ENCODE measurements at regions not wholly inside any gene's neighbourhood (a gene's known extent, or its start where the extent isn't known, plus 50 kb on each side); places are given as distances from the start of the nearest gene placed in this dataset.

GRCh38 chr18:10040287-10041011 lies 126.6 kb downstream of the VAPA start:
- peaks cover 8% of the 10 kb centered on the region for H3K9me3 Mint-ChIP-seq
- no peak overlapping the region for H3K27ac Mint-ChIP-seq
- no peak overlapping the region for H3K4me3 Mint-ChIP-seq
- peaks cover 7% of the 10 kb centered on the region for H3K27me3 Mint-ChIP-seq
- H3K4me1 Mint-ChIP-seq = no peaks in the 10 kb centered on the region
- H3K36me3 Mint-ChIP-seq (ENCODE audit: low read depth) = no peaks in the 10 kb centered on the region
- DNase-seq = no peak
- ChIA-PET CTCF (interaction anchor here (0.8 kb wide), 1 partner anchor 11 kb away, joined by 3 read pairs; no protein-coding TSS in a partner anchor), POLR2A (no interaction called here)

- Mint-ChIP-seq H3K36me3 (ENCODE audit: low read depth) (no peaks in the 10 kb centered on the region), H3K4me1 (no peaks in the 10 kb centered on the region), H3K27ac (no peak overlapping the region), H3K4me3 (no peak overlapping the region), H3K9me3 (peaks cover 8% of the 10 kb centered on the region), H3K27me3 (peaks cover 7% of the 10 kb centered on the region)
- ChIA-PET CTCF (interaction anchor here (0.8 kb wide), 1 partner anchor 10 kb away, joined by 3 read pairs; no protein-coding TSS in a partner anchor), POLR2A (no interaction called here)
- DNase-seq = no peak
These were observed 127.4 kb downstream of the VAPA start for GRCh38 chr18:10041180-10041579.

- ChIA-PET CTCF (no interaction called here), POLR2A (no interaction called here)
- Mint-ChIP-seq H3K4me3 (no peak overlapping the region), H3K36me3 (ENCODE audit: low read depth) (no peaks in the 10 kb centered on the region), H3K27me3 (peaks cover 5% of the 10 kb centered on the region), H3K4me1 (no peaks in the 10 kb centered on the region), H3K9me3 (peaks cover 8% of the 10 kb centered on the region), H3K27ac (no peak overlapping the region)
- no peak for DNase-seq
These were observed 128.7 kb downstream of the VAPA start for GRCh38 chr18:10042492-10042891.

- Mint-ChIP-seq H3K27ac (no peak overlapping the region), H3K4me1 (no peaks in the 10 kb centered on the region), H3K27me3 (peaks cover 5% of the 10 kb centered on the region), H3K9me3 (peaks cover 8% of the 10 kb centered on the region), H3K4me3 (no peak overlapping the region), H3K36me3 (ENCODE audit: low read depth) (no peaks in the 10 kb centered on the region)
- DNase-seq = no peak
- CTCF ChIA-PET = no interaction called here
- POLR2A ChIA-PET = no interaction called here
These were observed 130.2 kb downstream of the VAPA start for GRCh38 chr18:10044054-10044453.

- ChIA-PET POLR2A (no interaction called here), CTCF (no interaction called here)
- no peaks in the 10 kb centered on the region for H3K4me1 Mint-ChIP-seq
- peaks cover 8% of the 10 kb centered on the region for H3K9me3 Mint-ChIP-seq
- DNase-seq = no peak
- no peaks in the 10 kb centered on the region for H3K36me3 Mint-ChIP-seq (ENCODE audit: low read depth)
- H3K27me3 Mint-ChIP-seq = peaks cover 5% of the 10 kb centered on the region
- no peak overlapping the region for H3K4me3 Mint-ChIP-seq
- no peak overlapping the region for H3K27ac Mint-ChIP-seq
These were observed 131.6 kb downstream of the VAPA start for GRCh38 chr18:10045296-10045891.

- no peak for DNase-seq
- peaks cover 3% of the 10 kb centered on the region for H3K27me3 Mint-ChIP-seq
- CTCF ChIA-PET = no interaction called here
- no peaks in the 10 kb centered on the region for H3K36me3 Mint-ChIP-seq (ENCODE audit: low read depth)
- peaks cover 8% of the 10 kb centered on the region for H3K9me3 Mint-ChIP-seq
- no peak overlapping the region for H3K4me3 Mint-ChIP-seq
- H3K4me1 Mint-ChIP-seq = no peaks in the 10 kb centered on the region
- H3K27ac Mint-ChIP-seq = no peak overlapping the region
- POLR2A ChIA-PET = no interaction called here
These were observed 132.5 kb downstream of the VAPA start for GRCh38 chr18:10046178-10046807.

- Mint-ChIP-seq H3K4me1 (no peaks in the 10 kb centered on the region), H3K27me3 (no peaks in the 10 kb centered on the region), H3K27ac (no peak overlapping the region), H3K9me3 (peaks cover 3% of the 10 kb centered on the region), H3K36me3 (ENCODE audit: low read depth) (no peaks in the 10 kb centered on the region), H3K4me3 (no peak overlapping the region)
- POLR2A ChIA-PET = no interaction called here
- CTCF ChIA-PET = no interaction called here
- no peak for DNase-seq
These were observed 133.4 kb downstream of the VAPA start for GRCh38 chr18:10047237-10047636.

- Mint-ChIP-seq H3K36me3 (ENCODE audit: low read depth) (no peaks in the 10 kb centered on the region), H3K4me3 (no peak overlapping the region), H3K27ac (no peak overlapping the region), H3K4me1 (no peaks in the 10 kb centered on the region), H3K27me3 (no peaks in the 10 kb centered on the region), H3K9me3 (no peaks in the 10 kb centered on the region)
- DNase-seq = no peak
- ChIA-PET CTCF (no interaction called here), POLR2A (no interaction called here)
These were observed 135.9 kb downstream of the VAPA start for GRCh38 chr18:10049747-10050146.

GRCh38 chr18:10050956-10051355 lies 137.1 kb downstream of the VAPA start:
- ChIA-PET CTCF (interaction anchor here (1.1 kb wide), 1 partner anchor 10 kb away, joined by 3 read pairs; no protein-coding TSS in a partner anchor), POLR2A (no interaction called here)
- no peaks in the 10 kb centered on the region for H3K4me1 Mint-ChIP-seq
- H3K36me3 Mint-ChIP-seq (ENCODE audit: low read depth) = no peaks in the 10 kb centered on the region
- no peaks in the 10 kb centered on the region for H3K9me3 Mint-ChIP-seq
- no peak for DNase-seq
- no peak overlapping the region for H3K4me3 Mint-ChIP-seq
- H3K27ac Mint-ChIP-seq = no peak overlapping the region
- no peaks in the 10 kb centered on the region for H3K27me3 Mint-ChIP-seq

- no peak for DNase-seq
- no peak overlapping the region for H3K27ac Mint-ChIP-seq
- CTCF ChIA-PET = interaction anchor here (1.1 kb wide), 1 partner anchor 11 kb away, joined by 3 read pairs; no protein-coding TSS in a partner anchor
- H3K4me1 Mint-ChIP-seq = no peaks in the 10 kb centered on the region
- H3K9me3 Mint-ChIP-seq = no peaks in the 10 kb centered on the region
- H3K27me3 Mint-ChIP-seq = no peaks in the 10 kb centered on the region
- H3K4me3 Mint-ChIP-seq = no peak overlapping the region
- POLR2A ChIA-PET = no interaction called here
- H3K36me3 Mint-ChIP-seq (ENCODE audit: low read depth) = no peaks in the 10 kb centered on the region
These were observed 138.2 kb downstream of the VAPA start for GRCh38 chr18:10051877-10052631.

GRCh38 chr18:10052871-10053270 lies 139.1 kb downstream of the VAPA start:
- ChIA-PET POLR2A (no interaction called here), CTCF (no interaction called here)
- no peaks in the 10 kb centered on the region for H3K9me3 Mint-ChIP-seq
- no peaks in the 10 kb centered on the region for H3K27me3 Mint-ChIP-seq
- H3K36me3 Mint-ChIP-seq (ENCODE audit: low read depth) = no peaks in the 10 kb centered on the region
- H3K27ac Mint-ChIP-seq = no peak overlapping the region
- H3K4me1 Mint-ChIP-seq = no peaks in the 10 kb centered on the region
- DNase-seq = no peak
- no peak overlapping the region for H3K4me3 Mint-ChIP-seq

- H3K27ac Mint-ChIP-seq = no peak overlapping the region
- no peaks in the 10 kb centered on the region for H3K4me1 Mint-ChIP-seq
These were observed 140.0 kb downstream of the VAPA start for GRCh38 chr18:10053861-10054260.

GRCh38 chr18:10054366-10054765 lies 140.6 kb downstream of the VAPA start:
- no peak overlapping the region for H3K27ac Mint-ChIP-seq
- no peaks in the 10 kb centered on the region for H3K36me3 Mint-ChIP-seq (ENCODE audit: low read depth)
- POLR2A ChIA-PET = no interaction called here
- H3K27me3 Mint-ChIP-seq = no peaks in the 10 kb centered on the region
- CTCF ChIA-PET = no interaction called here
- H3K4me3 Mint-ChIP-seq = no peak overlapping the region
- no peaks in the 10 kb centered on the region for H3K9me3 Mint-ChIP-seq
- H3K4me1 Mint-ChIP-seq = no peaks in the 10 kb centered on the region
- no peak for DNase-seq

More at GRCh38 chr18:10053861-10054260, 140.0 kb downstream of the VAPA start:
- Mint-ChIP-seq H3K4me3 (no peak overlapping the region), H3K36me3 (ENCODE audit: low read depth) (no peaks in the 10 kb centered on the region), H3K9me3 (no peaks in the 10 kb centered on the region), H3K27me3 (no peaks in the 10 kb centered on the region)
- ChIA-PET POLR2A (no interaction called here), CTCF (no interaction called here)
- DNase-seq = no peak
